Breast epithelium (tissue), 4 donors: ENCODE measurements at regions not wholly inside any gene's neighbourhood (a gene's known extent, or its start where the extent isn't known, plus 50 kb on each side); places are given as distances from the start of the nearest gene placed in this dataset.

Experiments
- DNase-seq, 2 donors: peaks; one replicate each; pipeline ENCODE4 v3.0.0-alpha.2; 2019; ENCODE audit warnings: low spot score in 2 of 2
- H3K27ac ChIP-seq, 2 donors: fragments of 200-600 bp; sonication (generic) in 1 of 2; one replicate each; pipeline ENCODE4 v1.5.1; 2016 to 2019; ENCODE audit warnings: mild to moderate bottlenecking in 1 of 2
- H3K27me3 ChIP-seq, 2 donors: fragments of 200-600 bp; sonication (generic) in 1 of 2; one replicate each; pipeline versions ENCODE4 v1.5.1 to v1.6.0; 2017 to 2019; ENCODE audit warnings: control low read depth in 1 of 2, mild to moderate bottlenecking in 1 of 2
- H3K36me3 ChIP-seq: fragments of 200-600 bp; one replicate; pipeline ENCODE4 v1.5.1; 2019
- H3K4me1 ChIP-seq, 2 donors: fragments of 200-600 bp; sonication (generic); one replicate each; pipeline ENCODE4 v1.5.1; 2016 to 2019; ENCODE audit warnings: control low read depth in 1 of 2
- H3K4me3 ChIP-seq, 3 donors: fragments of 200-600 bp; sonication (generic); 1 replicate in 2 of 3; 2 replicates in 1 of 3; pipeline ENCODE4 v1.5.1; 2016 to 2019; ENCODE audit warnings: mild to moderate bottlenecking in 3 of 3, moderate library complexity in 2 of 3
- H3K9me3 ChIP-seq, 2 donors: fragments of 200-600 bp; sonication (generic) in 1 of 2; one replicate each; pipeline ENCODE4 v1.5.1; 2016 to 2019; ENCODE audit warnings: control low read depth in 1 of 2
- POLR2A ChIP-seq: fragments of 450-650 bp; IDR thresholded peaks from one replicate; pipeline ENCODE4 v1.6.1; 2016; ENCODE audit warnings: antibody characterized with exemption, mild to moderate bottlenecking, moderate library complexity
- POLR2AphosphoS5 ChIP-seq, 3 donors: sonication (generic); formaldehyde crosslinking; IDR thresholded peaks; one replicate each; pipeline ENCODE4 v1.6.1; 2017; ENCODE audit warnings: antibody characterized with exemption in 3 of 3
- intact Hi-C: fragments of 100-400 bp; cut with DNase I; formaldehyde crosslinking; loops from one replicate; pipeline ENCODE4 v1.15.1; 2023; ENCODE audit warnings: low total_unique reads
- TF ChIP-seq, protein P1 (sequence below), 3 donors: fragments of 450-650 bp; IDR thresholded peaks; one replicate each; pipeline ENCODE4 v1.5.1; 2016 to 2017; ENCODE audit warnings: antibody characterized with exemption in 3 of 3, mild to moderate bottlenecking in 3 of 3, moderate library complexity in 3 of 3

DNA sequence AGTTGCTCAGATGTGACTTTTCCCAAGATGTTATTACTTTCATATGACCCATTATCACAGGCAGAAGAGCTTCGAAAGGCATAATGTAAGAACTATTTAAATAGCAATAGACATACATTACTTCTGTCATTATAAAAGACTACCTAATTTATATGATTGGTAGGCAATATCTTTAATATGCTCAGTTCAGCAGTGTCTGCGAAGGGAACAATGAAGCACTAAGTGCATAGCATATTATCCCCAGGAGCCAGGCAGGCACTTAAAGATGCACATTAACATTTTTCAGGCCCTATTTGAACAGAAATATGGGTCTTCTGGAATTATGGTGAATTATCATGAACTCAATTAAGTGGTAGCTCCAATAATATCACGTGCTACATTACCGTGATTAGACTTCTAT, 217.8 kb downstream of the EPM2A start:
- DNase-seq: no peak
- Histone ChIP-seq H3K4me3 (no peak overlapping the region), H3K4me1 (no peaks in the 10 kb centered on the region), H3K36me3 (no peaks in the 10 kb centered on the region), H3K9me3 (no peaks in the 10 kb centered on the region), H3K27ac (no peak overlapping the region), H3K27me3 (no peaks in the 10 kb centered on the region)
- intact Hi-C loops: no loop called here
- TF ChIP-seq, protein P1, sequence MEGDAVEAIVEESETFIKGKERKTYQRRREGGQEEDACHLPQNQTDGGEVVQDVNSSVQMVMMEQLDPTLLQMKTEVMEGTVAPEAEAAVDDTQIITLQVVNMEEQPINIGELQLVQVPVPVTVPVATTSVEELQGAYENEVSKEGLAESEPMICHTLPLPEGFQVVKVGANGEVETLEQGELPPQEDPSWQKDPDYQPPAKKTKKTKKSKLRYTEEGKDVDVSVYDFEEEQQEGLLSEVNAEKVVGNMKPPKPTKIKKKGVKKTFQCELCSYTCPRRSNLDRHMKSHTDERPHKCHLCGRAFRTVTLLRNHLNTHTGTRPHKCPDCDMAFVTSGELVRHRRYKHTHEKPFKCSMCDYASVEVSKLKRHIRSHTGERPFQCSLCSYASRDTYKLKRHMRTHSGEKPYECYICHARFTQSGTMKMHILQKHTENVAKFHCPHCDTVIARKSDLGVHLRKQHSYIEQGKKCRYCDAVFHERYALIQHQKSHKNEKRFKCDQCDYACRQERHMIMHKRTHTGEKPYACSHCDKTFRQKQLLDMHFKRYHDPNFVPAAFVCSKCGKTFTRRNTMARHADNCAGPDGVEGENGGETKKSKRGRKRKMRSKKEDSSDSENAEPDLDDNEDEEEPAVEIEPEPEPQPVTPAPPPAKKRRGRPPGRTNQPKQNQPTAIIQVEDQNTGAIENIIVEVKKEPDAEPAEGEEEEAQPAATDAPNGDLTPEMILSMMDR (IDR thresholded peaks at IDR 0.05): no peak
- TF ChIP-seq POLR2A (no peak), POLR2AphosphoS5 (IDR thresholded peaks at IDR 0.05) (no peak)

DNA sequence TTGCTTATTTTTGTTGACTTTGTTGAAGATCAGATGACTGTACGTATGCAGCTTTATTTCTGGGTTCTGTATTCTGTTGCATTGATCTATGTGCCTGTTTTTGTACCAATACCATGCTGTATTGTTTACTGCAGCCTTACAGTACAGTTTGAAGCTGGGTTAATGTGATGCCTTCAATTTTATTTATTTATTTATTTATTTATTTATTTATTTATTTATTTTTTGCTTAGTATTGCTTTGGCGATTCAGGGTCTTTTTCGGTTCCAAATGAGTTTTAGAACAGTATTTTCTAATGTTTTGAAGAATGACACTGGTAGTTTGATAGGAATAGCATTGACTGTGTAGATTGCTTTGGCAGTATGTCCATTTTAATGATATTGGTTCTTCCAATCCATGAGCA, 210.3 kb downstream of the EPM2A start:
- H3K36me3 ChIP-seq: no peaks in the 10 kb centered on the region
- TF ChIP-seq, protein P1 (IDR thresholded peaks at IDR 0.05): no peak
- TF ChIP-seq POLR2A (no peak), POLR2AphosphoS5 (IDR thresholded peaks at IDR 0.05) (no peak)
- H3K27me3 ChIP-seq: no peaks in the 10 kb centered on the region
- H3K4me3 ChIP-seq: no peak overlapping the region
- no peak overlapping the region for H3K27ac ChIP-seq
- intact Hi-C loops: no loop called here
- H3K4me1 ChIP-seq: no peaks in the 10 kb centered on the region
- DNase-seq: no peak
- H3K9me3 ChIP-seq: no peaks in the 10 kb centered on the region

DNA sequence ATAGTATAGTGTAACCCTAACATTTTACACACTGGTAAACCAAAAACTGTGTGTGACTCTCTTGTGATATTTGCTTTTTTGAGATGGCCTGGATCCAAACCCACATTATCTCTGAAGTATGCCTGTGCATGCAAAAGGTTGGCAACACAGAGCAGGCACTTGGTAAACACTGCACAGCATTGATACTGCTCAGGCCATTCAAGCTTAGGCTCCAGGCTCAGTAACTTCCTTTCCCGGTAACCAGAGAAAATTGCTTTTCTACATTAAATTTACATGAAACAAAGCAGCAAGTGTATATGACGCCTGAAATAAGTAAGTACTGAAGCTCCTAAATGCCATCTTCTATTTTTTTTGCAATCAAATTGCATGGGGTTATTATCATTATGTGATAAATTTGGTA, 205.7 kb downstream of the EPM2A start:
- no peaks in the 10 kb centered on the region for H3K27me3 ChIP-seq
- no peaks in the 10 kb centered on the region for H3K4me1 ChIP-seq
- H3K4me3 ChIP-seq: no peak overlapping the region
- no peak overlapping the region for H3K27ac ChIP-seq
- no peak for DNase-seq
- TF ChIP-seq POLR2AphosphoS5 (IDR thresholded peaks at IDR 0.05): no peak
- TF ChIP-seq, protein P1 (IDR thresholded peaks at IDR 0.05): no peak
- H3K36me3 ChIP-seq: no peaks in the 10 kb centered on the region
- intact Hi-C loops: no loop called here
- no peaks in the 10 kb centered on the region for H3K9me3 ChIP-seq

- Histone ChIP-seq H3K27me3 (no peaks in the 10 kb centered on the region), H3K36me3 (no peaks in the 10 kb centered on the region), H3K4me3 (no peak overlapping the region), H3K27ac (no peak overlapping the region), H3K9me3 (no peaks in the 10 kb centered on the region), H3K4me1 (no peaks in the 10 kb centered on the region)
- no peak for TF ChIP-seq POLR2AphosphoS5 (IDR thresholded peaks at IDR 0.05)
- TF ChIP-seq, protein P1 (IDR thresholded peaks at IDR 0.05): no peak
- TF ChIP-seq POLR2A: no peak
- intact Hi-C loops: no loop called here
- DNase-seq: no peak
Observed at GRCh38 chr6:145530454-145530853, 204.9 kb downstream of the EPM2A start.

GRCh38 chr6:145531032-145531431, 204.3 kb downstream of the EPM2A start:
- H3K9me3 ChIP-seq: no peaks in the 10 kb centered on the region
- TF ChIP-seq POLR2A (no peak), POLR2AphosphoS5 (IDR thresholded peaks at IDR 0.05) (no peak)
- TF ChIP-seq, protein P1 (IDR thresholded peaks at IDR 0.05): no peak
- H3K4me1 ChIP-seq: no peaks in the 10 kb centered on the region
- H3K4me3 ChIP-seq: no peak overlapping the region
- no peak for DNase-seq
- no peaks in the 10 kb centered on the region for H3K27me3 ChIP-seq
- intact Hi-C loops: no loop called here
- H3K36me3 ChIP-seq: no peaks in the 10 kb centered on the region
- no peak overlapping the region for H3K27ac ChIP-seq
